GM21786 (cell line): ENCODE measurements at regions not wholly inside any gene's neighbourhood (a gene's known extent, or its start where the extent isn't known, plus 50 kb on each side); places are given as distances from the start of the nearest gene placed in this dataset.
"Not testable (repeated sequence)": the region's sequence is repeated elsewhere in the genome, so short reads cannot be mapped to it uniquely, and the experiment has no call there.

ENCODE experiments used
- ATAC-seq: cut with Tn5 transposase; IDR thresholded peaks from one replicate; pipeline ENCODE4 v1.9.1; 2021; ENCODE audit not compliant: unreplicated experiment

DNA sequence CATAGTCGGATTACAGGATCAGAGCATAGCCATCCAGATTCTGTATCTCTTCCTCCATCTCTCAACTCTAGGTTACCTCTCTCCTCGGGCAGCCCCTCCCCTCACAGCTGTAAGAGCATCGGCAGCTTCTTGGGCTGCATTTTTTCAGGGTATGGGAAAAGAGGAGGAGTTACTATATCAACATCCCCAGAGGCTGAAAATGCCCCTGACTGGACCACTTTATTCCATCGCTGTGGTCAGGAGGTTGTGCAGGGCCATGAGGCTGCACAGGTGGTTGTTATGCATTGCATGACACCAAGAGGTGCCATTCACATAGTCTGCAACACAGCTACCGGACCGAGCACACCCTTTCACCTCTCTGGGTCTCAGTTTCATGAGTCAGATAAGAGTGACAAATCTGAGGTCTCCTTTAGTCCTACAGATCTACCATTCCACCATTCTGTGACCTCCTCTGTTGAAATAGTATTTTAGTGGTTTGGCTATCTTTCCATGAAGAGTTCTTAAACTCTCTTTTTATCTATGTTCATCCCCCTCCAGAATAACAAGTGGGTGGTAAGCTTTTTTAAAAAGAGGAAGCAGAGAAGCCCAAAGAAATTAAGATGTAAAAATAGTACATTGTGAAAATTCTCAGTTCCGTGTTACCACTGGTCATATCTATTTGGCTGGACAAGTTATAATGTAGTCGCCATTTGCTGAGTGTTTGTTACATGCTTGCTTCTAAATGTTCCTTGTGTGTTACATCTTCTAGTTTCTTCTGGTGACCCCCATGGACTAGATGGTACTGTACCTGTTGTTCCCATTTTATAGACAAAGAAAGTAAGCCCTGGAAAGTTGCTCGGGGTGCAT lies 56.6 kb upstream of the SLC1A4 start:
- peak; percentile 82 for ATAC-seq

DNA sequence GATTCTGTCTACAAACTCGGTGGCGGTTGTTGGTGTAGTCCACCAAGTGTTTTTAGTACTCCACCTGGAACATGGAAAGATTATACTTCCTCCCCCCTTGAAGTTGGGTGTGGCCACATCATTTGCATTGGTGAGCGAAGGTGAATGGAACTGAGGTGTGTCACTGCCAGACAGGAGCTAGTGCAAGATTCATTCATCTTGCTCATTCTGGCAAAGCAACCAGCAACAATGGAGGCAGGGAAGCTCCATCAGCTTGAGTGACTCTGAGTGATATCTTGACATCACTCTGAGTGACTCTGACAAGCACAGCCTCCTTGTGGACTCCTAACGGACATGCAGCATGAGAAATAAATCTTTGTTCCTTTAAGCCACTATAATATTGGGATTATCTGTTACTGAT lies 54.7 kb upstream of the SLC1A4 start:
- ATAC-seq = no peak

DNA sequence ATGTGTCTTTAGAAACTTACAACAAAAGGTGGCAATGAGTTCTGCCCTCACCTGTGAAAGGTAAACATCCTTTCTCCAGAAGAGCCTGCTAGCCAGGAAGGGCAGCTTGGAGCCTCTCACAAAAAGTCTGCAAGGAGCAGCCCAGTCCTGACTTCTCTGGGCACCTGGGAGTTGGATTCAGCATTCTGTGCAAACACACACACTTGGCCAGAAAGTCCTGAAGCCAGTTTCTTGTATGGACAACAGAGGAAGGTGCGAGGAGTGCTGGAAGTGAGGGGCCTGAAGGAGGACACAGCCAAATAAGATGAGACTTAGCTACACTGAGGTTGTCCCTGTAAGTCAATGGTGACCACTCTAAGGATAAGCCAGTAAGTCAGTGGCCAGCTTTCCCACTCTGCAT lies 52.4 kb upstream of the SLC1A4 start:
- no peak for ATAC-seq

GRCh38 chr2:64937314-64937686 lies 51.9 kb upstream of the SLC1A4 start:
- ATAC-seq = not testable (repeated sequence)

- peak; percentile 66 for ATAC-seq
Measured at GRCh38 chr2:64937687-64938491, 51.3 kb upstream of the SLC1A4 start.

DNA sequence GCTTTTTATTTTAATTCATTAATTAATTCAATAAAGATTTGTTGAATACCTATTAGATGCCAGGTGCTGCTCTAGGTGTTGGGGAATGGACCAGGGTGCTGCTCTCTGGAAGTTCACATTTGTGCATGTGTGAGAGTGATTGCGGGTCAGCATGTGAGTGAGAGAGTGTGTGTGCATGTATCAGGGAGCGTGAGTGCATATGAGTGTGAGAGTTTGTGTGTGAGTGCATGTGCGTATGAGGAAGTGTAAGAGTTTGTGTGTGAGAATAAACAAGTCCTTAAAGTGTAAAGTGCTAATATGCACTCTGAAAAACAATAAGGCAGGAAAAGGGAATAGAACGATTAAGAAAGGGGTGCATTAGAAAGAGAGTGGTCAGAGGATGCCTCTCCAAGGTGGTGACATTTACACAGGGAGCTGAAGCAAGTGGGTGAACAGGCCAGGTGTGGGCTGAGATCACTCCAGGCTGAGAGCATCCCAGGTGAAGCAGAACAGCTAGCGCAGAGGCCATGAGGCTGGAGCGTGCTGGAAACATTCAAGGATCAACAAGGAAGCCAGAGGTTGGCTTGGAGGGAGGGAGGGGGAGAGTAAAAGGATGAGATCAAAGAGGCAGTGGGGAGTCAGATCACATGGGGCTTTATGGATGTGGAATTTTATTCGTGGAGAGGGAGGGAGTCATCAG lies 50.5 kb upstream of the SLC1A4 start:
- no peak for ATAC-seq

DNA sequence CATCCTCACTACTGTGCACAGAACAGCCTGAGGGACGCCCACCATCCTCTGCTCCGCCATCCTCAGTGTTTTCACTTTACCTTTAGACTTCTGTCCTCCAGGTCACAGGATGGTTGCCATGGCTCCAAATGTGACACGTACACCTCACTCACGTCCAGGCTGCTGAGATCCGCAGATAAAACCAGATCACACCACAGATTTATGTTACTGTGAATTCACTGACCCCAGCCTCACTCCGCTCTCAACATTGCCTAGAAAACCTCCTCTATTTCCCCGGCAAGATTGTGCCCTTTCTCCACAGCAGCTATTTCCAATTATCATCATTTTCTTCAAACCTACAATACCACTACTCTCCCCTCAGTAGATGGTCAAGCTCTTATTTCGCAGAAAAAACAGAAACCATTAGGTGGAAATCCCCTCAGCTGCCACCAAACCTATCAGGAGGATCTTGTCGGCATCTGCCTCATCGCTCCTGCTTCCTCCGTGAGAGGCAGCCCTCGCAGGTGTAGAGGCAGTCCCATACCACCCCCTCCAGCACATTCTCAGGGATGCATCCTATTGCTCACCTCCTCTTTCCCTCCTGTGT lies 49.8 kb upstream of the SLC1A4 start:
- ATAC-seq = no peak
